Activated naive CD4-positive, alpha-beta T cell treated with anti-CD3 and anti-CD28 coated beads for 36 hours (primary cell): ENCODE measurements at regions not wholly inside any gene's neighbourhood (a gene's known extent, or its start where the extent isn't known, plus 50 kb on each side); places are given as distances from the start of the nearest gene placed in this dataset.

Source experiments
- CTCF ChIA-PET: fragments of 350-600 bp; sonication (Branson Sonifier 250); formaldehyde crosslinking; loops from one replicate; lab custom pipeline; 2021; ENCODE audit warnings: antibody characterized with exemption; lab: Charles Lee
- DNase-seq: peaks from one replicate; pipeline ENCODE4 v3.0.0-alpha.2; 2020
- H3K27ac Mint-ChIP-seq: one replicate; pipeline ENCODE4 v1.8.0; 2021; ENCODE audit warnings: mild to moderate bottlenecking, mixed read lengths
- H3K27me3 Mint-ChIP-seq: one replicate; pipeline ENCODE4 v1.8.0; 2021; ENCODE audit warnings: low read depth, mixed read lengths
- H3K36me3 Mint-ChIP-seq: one replicate; pipeline ENCODE4 v1.8.0; 2021; ENCODE audit warnings: low read depth, mixed read lengths
- H3K4me1 Mint-ChIP-seq: one replicate; pipeline ENCODE4 v1.8.0; 2021; ENCODE audit warnings: low read depth, mixed read lengths
- H3K4me3 Mint-ChIP-seq: one replicate; pipeline ENCODE4 v1.8.0; 2021; ENCODE audit warnings: mild to moderate bottlenecking, moderate library complexity, mixed read lengths
- H3K9me3 Mint-ChIP-seq: one replicate; pipeline ENCODE4 v1.8.0; 2021; ENCODE audit warnings: mixed read lengths
- intact Hi-C: fragments of 100-400 bp; cut with micrococcal nuclease; formaldehyde crosslinking; loops from one replicate; pipeline ENCODE4 v1.15.1; 2023

DNA sequence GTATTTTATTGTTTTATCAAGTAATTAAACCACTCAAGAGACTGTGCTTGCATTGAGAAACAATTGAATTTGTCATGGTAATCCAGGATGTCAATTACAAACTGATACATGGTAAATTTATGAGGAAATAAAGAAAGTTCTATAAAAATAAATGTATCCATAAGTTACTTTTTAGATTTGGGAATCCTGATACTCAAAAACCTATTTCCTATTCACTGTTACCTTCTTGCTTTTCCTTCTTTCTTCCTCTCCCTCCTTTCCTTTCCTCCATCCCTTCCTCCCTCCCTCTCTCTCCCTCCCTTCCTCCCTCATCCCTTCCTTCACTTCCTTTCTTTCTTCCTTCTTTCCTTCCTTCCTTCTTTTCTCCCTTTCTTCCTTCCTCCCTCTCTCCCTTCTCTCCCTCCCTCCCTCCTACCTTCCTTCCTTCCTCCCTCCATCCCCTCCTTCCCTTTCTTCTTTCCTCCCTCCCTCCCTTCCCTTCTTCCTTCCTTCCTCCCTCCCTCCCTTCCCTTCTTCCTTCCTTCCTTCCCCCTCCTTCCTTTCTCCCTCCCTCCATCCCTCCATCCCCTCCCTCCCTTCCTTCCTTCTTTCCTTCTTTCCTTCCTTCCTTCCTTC lies 1299.1 kb upstream of the ZEB2 start:
- no peak overlapping the region for H3K4me3 Mint-ChIP-seq
- H3K36me3 Mint-ChIP-seq: no peaks in the 10 kb centered on the region
- H3K27me3 Mint-ChIP-seq: no peaks in the 10 kb centered on the region
- H3K9me3 Mint-ChIP-seq: peaks cover 5% of the 10 kb centered on the region
- no peaks in the 10 kb centered on the region for H3K4me1 Mint-ChIP-seq
- DNase-seq: no peak
- intact Hi-C loops: no loop called here
- H3K27ac Mint-ChIP-seq: no peak overlapping the region
- CTCF ChIA-PET: no interaction called here

DNA sequence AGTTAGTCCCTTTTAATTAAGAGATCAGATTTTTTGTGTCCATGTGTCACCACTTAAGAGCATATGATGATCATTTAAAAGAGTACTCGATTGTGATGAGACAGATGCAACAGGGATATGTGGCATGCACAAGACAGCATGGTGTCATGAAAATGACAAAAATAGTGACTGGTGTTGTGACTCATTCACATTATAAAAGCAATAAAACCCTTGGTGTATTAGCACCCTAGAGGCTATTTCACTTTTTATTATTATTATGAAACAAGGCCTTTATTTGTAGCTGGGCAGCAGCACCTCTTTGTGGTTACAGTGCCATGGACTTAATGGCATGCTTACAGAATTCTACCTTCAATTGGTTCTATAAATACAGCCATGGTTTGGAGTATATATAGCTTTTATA lies 1296.0 kb upstream of the ZEB2 start:
- H3K4me3 Mint-ChIP-seq: no peak overlapping the region

DNA sequence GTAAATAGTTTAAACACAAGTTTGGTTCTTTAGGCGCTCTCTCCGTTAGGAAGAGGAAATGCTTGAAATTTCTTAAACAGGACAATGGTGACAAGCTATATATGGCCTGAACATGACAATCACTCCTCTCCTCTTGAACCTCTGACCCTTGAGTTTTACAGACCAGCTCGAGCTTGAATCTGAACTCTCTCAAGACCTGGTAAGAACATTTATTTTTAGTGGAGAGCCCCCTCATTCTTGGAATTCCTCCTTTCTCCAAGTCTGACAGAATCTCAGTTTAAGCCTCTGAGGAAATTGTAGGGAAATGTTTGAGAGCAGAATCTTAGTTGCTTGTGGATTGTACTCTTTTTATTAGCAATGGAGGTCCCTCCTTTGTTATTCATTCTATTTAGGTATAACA lies 1293.6 kb upstream of the ZEB2 start:
- Mint-ChIP-seq H3K27ac (no peak overlapping the region), H3K4me3 (no peak overlapping the region), H3K9me3 (peaks cover 3% of the 10 kb centered on the region), H3K27me3 (no peaks in the 10 kb centered on the region), H3K4me1 (no peaks in the 10 kb centered on the region), H3K36me3 (no peaks in the 10 kb centered on the region)
- CTCF ChIA-PET: interaction anchor here (0.6 kb wide), 1 partner anchor 238 kb away, joined by 3 read pairs; no protein-coding TSS in a partner anchor
- DNase-seq: no peak
- intact Hi-C loops: no loop called here

More for the DNA sequence above, 1296.0 kb upstream of the ZEB2 start:
- Mint-ChIP-seq H3K27ac (no peak overlapping the region), H3K4me1 (no peaks in the 10 kb centered on the region), H3K27me3 (no peaks in the 10 kb centered on the region), H3K36me3 (no peaks in the 10 kb centered on the region), H3K9me3 (peaks cover 5% of the 10 kb centered on the region)
- intact Hi-C loops: no loop called here
- no peak for DNase-seq
- CTCF ChIA-PET: no interaction called here

DNA sequence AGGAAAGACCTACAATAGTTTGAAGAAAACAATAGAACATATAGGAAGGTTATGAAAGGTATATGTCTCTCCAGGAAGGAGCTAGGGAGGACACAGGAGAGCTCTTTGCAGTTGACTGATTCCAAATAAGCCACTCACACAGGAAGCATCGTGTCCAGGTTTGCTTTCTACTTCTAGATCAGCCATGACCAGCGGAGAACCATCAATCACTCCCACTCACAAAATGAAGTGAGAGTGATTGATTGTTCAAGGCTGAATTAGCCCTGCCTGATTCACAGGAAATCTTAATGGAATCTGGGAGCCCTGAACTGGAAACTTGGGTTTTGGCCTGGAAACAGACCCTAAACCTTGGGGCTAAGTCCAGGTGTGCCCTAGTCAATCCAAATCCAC lies 1292.2 kb upstream of the ZEB2 start:
- Mint-ChIP-seq H3K9me3 (peaks cover 3% of the 10 kb centered on the region), H3K4me3 (no peak overlapping the region), H3K4me1 (no peaks in the 10 kb centered on the region), H3K27me3 (no peaks in the 10 kb centered on the region), H3K36me3 (no peaks in the 10 kb centered on the region), H3K27ac (no peak overlapping the region)
- CTCF ChIA-PET: no interaction called here
- intact Hi-C loops: no loop called here
- no peak for DNase-seq

DNA sequence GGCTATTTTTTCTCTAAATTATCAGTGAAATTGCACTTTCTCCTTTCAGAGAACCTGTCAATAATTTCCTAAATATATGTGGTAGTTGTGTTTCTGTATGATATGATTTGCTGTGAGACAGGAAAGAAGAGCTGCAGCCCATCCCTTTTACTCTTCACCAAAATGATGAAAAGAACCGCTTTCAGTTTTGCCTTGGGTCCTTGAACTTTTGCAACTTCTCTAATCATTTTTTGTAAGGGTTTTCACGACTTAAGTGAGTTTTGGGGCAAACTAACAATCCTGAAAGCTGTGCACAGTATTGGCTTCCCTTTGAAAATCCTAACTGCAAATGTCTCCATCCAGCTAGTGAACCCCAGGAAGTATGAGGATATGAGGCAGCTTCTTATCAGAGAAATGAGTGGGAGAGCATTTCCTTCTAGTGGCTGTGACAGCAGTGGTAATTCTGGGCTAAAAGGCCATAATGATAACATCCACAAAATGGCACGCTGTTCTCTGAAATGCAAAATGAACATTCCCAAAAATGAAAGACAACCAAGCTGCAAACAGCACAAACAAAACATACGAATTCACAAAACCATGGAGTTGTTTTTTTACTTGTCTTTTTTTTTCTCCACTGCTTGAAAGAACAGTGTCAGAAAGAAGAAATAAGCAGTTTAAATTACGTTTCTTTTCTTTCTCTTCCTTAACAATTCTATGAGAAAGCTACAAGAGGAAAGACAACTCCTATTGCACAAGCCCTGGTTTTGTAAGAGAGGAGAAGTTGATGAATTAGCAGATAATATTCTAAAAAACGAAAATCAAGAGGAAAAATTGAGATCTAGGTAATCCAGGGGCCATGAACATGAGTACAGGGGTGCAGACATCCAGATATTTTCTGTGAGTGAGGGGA lies 1291.6 kb upstream of the ZEB2 start:
- Mint-ChIP-seq H3K27me3 (no peaks in the 10 kb centered on the region), H3K9me3 (peaks cover 3% of the 10 kb centered on the region), H3K4me3 (no peak overlapping the region), H3K4me1 (no peaks in the 10 kb centered on the region), H3K27ac (no peak overlapping the region), H3K36me3 (no peaks in the 10 kb centered on the region)
- CTCF ChIA-PET: interaction anchor here (0.7 kb wide), 1 partner anchor 1781 kb away, joined by 3 read pairs; no protein-coding TSS in a partner anchor
- DNase-seq: no peak
- intact Hi-C loops: no loop called here

DNA sequence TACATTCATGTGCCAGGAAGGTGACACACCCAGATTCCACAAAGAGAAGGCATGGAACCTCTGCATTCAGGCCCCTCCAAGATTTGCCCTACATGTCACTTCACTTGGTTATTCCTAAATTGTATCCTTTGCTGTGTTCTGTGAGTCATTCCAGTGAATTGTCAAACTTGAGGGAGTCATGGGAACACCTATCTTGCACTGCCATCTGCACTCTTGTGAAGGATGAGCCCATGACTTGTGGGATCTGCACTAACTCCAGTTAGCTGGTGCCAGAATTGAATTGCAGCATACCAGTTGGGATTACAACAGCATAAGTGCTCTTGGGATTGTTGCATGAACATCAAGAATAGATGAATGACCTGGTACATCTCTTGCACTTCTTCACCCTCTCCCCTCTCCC lies 1288.0 kb upstream of the ZEB2 start:
- Mint-ChIP-seq H3K27me3 (no peaks in the 10 kb centered on the region), H3K4me1 (no peaks in the 10 kb centered on the region), H3K9me3 (peaks cover 3% of the 10 kb centered on the region), H3K27ac (no peak overlapping the region), H3K4me3 (no peak overlapping the region), H3K36me3 (no peaks in the 10 kb centered on the region)
- intact Hi-C loops: no loop called here
- no peak for DNase-seq
- CTCF ChIA-PET: no interaction called here

DNA sequence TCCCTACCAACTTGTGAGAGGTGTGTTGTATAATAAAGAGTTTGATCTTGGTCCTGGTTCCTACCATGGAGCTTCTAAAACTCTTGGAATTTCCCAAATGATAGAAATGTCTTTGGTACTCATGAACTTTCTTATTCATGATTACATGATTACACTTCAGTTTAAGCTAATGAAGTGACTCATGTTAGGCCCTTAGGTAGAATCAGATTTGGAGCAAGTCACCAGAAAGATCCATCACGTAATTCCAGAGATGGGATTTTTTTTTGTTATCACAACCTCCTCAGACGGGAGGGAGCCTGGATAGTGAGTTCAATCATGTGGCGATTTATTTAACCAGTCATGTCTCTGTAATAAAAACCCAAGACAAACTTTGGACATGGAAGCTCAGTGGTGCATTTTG lies 1287.6 kb upstream of the ZEB2 start:
- DNase-seq: no peak
- Mint-ChIP-seq H3K4me1 (no peaks in the 10 kb centered on the region), H3K4me3 (no peak overlapping the region), H3K36me3 (no peaks in the 10 kb centered on the region), H3K27ac (no peak overlapping the region), H3K9me3 (peaks cover 3% of the 10 kb centered on the region), H3K27me3 (no peaks in the 10 kb centered on the region)
- CTCF ChIA-PET: no interaction called here
- intact Hi-C loops: no loop called here

DNA sequence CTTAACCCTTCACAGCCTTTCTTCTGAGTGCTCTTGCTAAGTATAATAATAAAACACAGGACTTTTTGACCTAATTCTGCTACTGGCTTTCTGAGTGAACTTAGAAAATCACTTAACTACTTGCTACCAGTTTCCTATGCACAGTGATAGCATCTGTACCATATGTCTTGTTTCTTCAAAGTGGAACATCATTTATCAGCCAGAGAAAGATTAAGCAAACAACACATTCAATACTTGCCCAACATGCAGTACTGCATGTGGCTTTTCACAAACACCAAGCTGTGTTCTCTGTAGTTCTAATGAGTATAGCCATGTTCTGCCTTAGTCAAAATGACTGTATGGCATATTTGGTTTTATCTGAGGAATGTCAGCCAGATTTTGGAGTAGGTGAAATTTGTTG lies 1286.6 kb upstream of the ZEB2 start:
- CTCF ChIA-PET: no interaction called here
- intact Hi-C loops: no loop called here

DNA sequence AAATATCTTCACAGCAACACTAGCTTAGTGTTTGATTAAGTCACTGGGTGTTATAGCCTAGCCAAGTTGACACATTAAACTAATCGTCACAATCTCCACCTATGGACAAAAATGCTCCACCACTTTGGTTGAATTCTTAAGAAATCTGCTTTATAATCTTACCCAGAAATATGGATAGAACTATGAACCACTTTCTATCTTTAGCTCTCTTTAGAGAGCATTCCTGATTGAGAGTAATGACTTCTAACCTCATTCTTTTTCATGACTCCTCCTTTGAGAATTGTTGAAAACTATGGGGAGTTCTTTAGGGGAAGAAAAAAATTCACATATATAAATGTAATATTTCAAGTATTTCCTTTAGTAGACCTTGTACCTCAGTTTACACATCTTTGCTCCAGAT lies 1282.2 kb upstream of the ZEB2 start:
- H3K27ac Mint-ChIP-seq: no peak overlapping the region
- no peaks in the 10 kb centered on the region for H3K4me1 Mint-ChIP-seq
- H3K36me3 Mint-ChIP-seq: no peaks in the 10 kb centered on the region
- H3K9me3 Mint-ChIP-seq: no peaks in the 10 kb centered on the region
- intact Hi-C loops: no loop called here
- H3K27me3 Mint-ChIP-seq: no peaks in the 10 kb centered on the region
- CTCF ChIA-PET: interaction anchor here (0.6 to 1.4 kb wide), 2 partner anchors 21 to 57 kb away, joined by 3 read pairs; no protein-coding TSS in a partner anchor
- no peak overlapping the region for H3K4me3 Mint-ChIP-seq
- DNase-seq: no peak

More for the DNA sequence above, 1286.6 kb upstream of the ZEB2 start:
- no peaks in the 10 kb centered on the region for H3K36me3 Mint-ChIP-seq
- no peak overlapping the region for H3K4me3 Mint-ChIP-seq
- H3K27me3 Mint-ChIP-seq: no peaks in the 10 kb centered on the region
- no peak overlapping the region for H3K27ac Mint-ChIP-seq
- no peaks in the 10 kb centered on the region for H3K4me1 Mint-ChIP-seq
- peaks cover 3% of the 10 kb centered on the region for H3K9me3 Mint-ChIP-seq
- DNase-seq: no peak

DNA sequence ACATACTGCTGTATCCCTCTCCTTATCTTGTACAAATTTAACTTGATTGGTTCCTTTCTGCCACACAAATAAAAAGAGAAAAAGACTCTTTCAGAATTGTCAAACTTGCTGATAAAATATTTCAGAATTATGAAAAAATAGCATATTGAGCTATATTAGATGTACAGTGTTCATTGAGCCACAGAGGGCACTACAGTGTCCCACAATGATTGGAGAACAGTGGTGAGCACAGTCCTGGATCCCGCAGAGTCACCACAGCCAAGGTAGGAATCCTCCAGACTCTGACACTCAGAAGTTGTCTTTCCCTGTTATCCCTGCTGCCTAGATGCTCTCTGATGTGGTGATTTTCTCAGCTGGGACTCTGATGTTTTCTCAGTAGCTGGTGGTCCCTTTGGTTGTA lies 1281.3 kb upstream of the ZEB2 start:
- Mint-ChIP-seq H3K36me3 (no peaks in the 10 kb centered on the region), H3K27ac (no peak overlapping the region), H3K27me3 (no peaks in the 10 kb centered on the region), H3K4me3 (no peak overlapping the region), H3K9me3 (no peaks in the 10 kb centered on the region), H3K4me1 (no peaks in the 10 kb centered on the region)
- intact Hi-C loops: no loop called here
- CTCF ChIA-PET: interaction anchor here (1.4 kb wide), 1 partner anchor 22 kb away, joined by 3 read pairs; no protein-coding TSS in a partner anchor
- no peak for DNase-seq

DNA sequence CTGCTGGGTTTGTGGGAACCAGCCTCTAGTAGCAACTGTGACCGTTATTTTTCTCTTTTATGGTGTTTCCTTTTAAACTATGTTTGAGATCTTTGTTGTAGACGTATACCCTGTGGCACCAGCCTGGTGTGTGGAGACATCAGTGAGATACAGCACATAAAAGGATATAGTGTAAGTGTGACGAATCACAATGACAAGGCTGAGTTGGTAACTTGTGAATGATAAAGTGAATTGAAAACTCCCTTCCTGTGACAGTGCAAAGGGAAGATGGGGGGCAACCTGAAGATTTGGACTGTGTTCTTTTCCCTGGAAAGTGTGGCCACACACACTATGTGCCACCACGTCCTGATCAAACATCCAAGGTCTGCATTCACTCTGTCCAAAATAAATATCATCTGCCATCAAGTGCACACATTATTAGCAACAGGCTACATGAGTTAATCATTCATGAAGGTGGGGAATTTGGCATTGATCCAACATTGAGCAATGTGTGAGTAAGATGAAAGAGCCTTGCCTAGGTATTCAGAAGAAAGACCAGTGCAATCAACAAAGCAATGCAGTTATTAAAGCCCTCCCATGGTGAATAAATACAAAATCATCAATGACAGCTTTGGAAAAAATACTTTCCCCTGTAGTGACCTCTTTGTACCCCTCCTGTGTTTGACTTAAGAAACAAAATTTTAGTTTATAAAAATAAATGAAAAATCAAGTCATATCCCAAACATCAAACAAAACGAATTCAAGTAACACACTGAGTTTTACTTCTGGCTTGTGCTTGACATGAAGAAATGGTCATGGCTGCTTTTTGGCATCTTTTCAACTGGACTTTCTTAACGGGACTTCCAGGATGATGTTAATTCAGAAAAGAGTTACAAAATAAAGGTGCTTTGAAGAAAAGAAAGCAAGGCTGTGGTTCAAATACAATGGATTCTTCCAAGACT lies 1280.5 kb upstream of the ZEB2 start:
- Mint-ChIP-seq H3K27ac (no peak overlapping the region), H3K36me3 (no peaks in the 10 kb centered on the region), H3K4me1 (no peaks in the 10 kb centered on the region), H3K4me3 (no peak overlapping the region), H3K9me3 (no peaks in the 10 kb centered on the region), H3K27me3 (no peaks in the 10 kb centered on the region)
- intact Hi-C loops: no loop called here
- CTCF ChIA-PET: no interaction called here
- DNase-seq: no peak

DNA sequence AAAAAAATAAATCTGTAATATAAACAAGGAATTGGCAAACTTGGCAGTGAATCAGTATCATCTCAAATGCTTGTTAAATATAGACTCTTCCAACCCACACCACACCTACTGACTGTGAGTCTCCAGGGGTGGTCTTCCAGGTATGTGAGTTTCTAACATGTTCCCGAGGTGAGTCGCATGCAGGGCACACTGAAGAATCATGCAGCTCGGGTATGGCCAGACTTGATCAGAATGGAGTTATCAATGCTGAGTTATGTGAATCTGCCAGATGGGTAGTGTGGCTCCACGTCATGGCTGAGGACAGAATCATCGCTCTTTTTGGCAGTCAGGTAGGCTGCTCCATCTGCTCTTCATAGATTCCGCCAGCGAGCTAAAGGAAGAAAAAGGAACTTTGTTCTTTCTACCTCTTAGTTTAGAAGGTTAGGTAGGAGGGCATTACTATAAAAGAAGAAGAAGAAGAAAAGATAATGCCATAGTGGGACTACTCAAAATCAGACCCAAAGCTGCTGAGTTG lies 1279.7 kb upstream of the ZEB2 start:
- Mint-ChIP-seq H3K9me3 (no peaks in the 10 kb centered on the region), H3K27me3 (no peaks in the 10 kb centered on the region), H3K4me3 (no peak overlapping the region), H3K36me3 (no peaks in the 10 kb centered on the region), H3K27ac (no peak overlapping the region), H3K4me1 (no peaks in the 10 kb centered on the region)
- intact Hi-C loops: no loop called here
- CTCF ChIA-PET: no interaction called here
- DNase-seq: no peak
